Cardiac muscle cell (in vitro differentiated cells and primary cell): ENCODE measurements at regions not wholly inside any gene's neighbourhood (a gene's known extent, or its start where the extent isn't known, plus 50 kb on each side); places are given as distances from the start of the nearest gene placed in this dataset.

Experiments used
- DNase-seq, 2 donors: peaks; one replicate each; pipeline versions ENCODE4 v3.0.0 to v3.0.0-alpha.2; 2010 to 2017; ENCODE audit warnings: low read depth in 1 of 2, low spot score in 1 of 2
- H3K27ac ChIP-seq: fragments of 200-600 bp; sonication (generic); 2 replicates; pipeline ENCODE4 v1.5.1; 2016
- H3K27me3 ChIP-seq: fragments of 200-600 bp; sonication (generic); 2 replicates; pipeline ENCODE4 v1.6.0; 2016; ENCODE audit warnings: control low read depth
- H3K36me3 ChIP-seq: fragments of 200-600 bp; sonication (generic); 2 replicates; pipeline ENCODE4 v1.5.1; 2016; ENCODE audit warnings: control low read depth
- H3K4me1 ChIP-seq: fragments of 200-600 bp; sonication (generic); 2 replicates; pipeline ENCODE4 v1.8.1; 2017; ENCODE audit warnings: low read depth, mild to moderate bottlenecking, mixed run types
- H3K4me3 ChIP-seq: fragments of 200-600 bp; sonication (generic); 2 replicates; pipeline ENCODE4 v1.5.1; 2016; ENCODE audit warnings: mild to moderate bottlenecking
- H3K9me3 ChIP-seq: fragments of 200-600 bp; sonication (generic); 2 replicates; pipeline ENCODE4 v1.5.1; 2017; ENCODE audit warnings: low read depth, mild to moderate bottlenecking, control low read depth
- TF ChIP-seq, protein P1 (sequence below): IDR thresholded peaks from 2 replicates; pipeline ENCODE4 v1.5.1; 2012; ENCODE audit warnings: low read depth, mild to moderate bottlenecking, low read length

DNA sequence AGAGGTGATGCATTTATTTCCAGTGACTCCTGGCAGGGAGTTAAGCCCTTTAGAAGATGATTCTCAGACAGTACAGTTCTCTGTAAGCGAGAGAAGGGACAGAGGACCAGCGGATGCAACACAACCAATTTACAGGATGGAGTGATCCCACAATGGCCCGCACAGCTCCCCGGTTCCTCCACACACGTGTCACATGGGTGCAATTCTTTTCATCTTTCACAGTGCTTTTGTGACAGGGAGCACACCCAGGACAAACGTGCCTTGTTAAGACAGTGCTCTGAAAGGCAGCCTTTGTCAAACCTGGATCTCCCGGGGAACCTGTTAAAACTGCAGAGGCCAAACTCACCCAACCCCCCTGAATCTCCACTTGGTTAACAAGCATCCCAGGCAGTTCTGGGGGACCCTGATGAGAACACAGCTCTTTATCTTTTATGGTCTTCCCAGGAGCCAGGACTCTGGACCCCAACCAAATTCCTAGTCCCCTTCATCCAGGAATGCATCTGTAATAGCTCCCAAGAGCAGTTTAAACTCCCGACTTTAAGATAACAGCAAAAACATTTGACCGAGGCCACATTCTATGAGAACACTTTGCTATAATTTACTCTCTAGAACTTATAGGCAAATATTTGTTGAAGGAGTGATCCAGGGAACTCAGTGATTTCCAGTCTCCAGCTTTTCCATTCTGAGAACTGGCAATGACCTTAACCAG is 134.9 kb upstream of the CDH5 start:
- Histone ChIP-seq H3K4me3 (no peak overlapping the region), H3K9me3 (no peaks in the 10 kb centered on the region), H3K27ac (no peak overlapping the region), H3K4me1 (no peaks in the 10 kb centered on the region), H3K36me3 (no peaks in the 10 kb centered on the region), H3K27me3 (peaks cover 5% of the 10 kb centered on the region)
- TF ChIP-seq, protein P1, sequence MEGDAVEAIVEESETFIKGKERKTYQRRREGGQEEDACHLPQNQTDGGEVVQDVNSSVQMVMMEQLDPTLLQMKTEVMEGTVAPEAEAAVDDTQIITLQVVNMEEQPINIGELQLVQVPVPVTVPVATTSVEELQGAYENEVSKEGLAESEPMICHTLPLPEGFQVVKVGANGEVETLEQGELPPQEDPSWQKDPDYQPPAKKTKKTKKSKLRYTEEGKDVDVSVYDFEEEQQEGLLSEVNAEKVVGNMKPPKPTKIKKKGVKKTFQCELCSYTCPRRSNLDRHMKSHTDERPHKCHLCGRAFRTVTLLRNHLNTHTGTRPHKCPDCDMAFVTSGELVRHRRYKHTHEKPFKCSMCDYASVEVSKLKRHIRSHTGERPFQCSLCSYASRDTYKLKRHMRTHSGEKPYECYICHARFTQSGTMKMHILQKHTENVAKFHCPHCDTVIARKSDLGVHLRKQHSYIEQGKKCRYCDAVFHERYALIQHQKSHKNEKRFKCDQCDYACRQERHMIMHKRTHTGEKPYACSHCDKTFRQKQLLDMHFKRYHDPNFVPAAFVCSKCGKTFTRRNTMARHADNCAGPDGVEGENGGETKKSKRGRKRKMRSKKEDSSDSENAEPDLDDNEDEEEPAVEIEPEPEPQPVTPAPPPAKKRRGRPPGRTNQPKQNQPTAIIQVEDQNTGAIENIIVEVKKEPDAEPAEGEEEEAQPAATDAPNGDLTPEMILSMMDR, result no peak
- DNase-seq, result no peak

DNA sequence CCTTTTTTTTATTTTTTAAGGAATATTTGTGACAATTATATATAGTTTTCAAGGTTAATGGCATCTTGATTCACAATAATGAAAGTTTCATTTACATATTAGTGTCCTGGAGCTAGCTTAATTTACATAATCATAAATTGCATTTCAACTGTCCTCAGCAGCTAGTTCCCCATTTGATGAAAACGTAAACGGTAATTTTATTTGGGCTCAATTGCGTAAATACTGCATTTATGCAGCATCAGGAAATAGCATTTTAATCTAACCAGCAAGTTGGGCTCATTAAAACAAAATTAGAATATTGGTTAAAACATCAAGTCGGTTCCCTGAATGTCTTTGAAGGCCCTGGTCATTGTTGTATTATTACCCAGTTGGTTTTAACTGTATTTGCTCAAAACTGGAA is 136.8 kb upstream of the CDH5 start:
- Histone ChIP-seq H3K9me3 (no peaks in the 10 kb centered on the region), H3K27me3 (peaks cover 2% of the 10 kb centered on the region), H3K4me1 (no peaks in the 10 kb centered on the region), H3K27ac (no peak overlapping the region), H3K4me3 (no peak overlapping the region), H3K36me3 (no peaks in the 10 kb centered on the region)
- TF ChIP-seq, protein P1, result no peak
- DNase-seq, result no peak

DNA sequence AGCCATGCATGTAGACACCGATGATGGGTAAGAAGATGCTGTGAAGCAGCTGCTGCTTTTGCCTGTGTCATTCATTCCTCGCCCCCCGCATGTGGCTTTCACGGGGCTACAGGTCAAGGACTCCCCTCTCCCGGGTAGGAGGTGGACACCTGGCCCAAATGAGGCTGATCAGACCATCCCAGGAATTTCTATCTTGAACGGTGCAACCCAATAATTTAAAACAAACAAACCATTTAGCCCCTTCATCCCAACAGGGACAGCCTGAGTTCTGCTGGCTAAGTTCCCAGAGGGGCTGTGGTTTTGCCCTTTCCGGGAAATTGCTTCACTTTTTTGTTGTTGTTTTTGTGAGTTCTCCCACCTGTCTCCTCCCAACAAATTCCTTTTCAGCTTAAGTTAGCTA is 137.7 kb upstream of the CDH5 start:
- TF ChIP-seq, protein P1, result no peak
- DNase-seq, result peak in 1 of 2 donors; percentile 89
- Histone ChIP-seq H3K4me3 (no peak overlapping the region), H3K4me1 (no peaks in the 10 kb centered on the region), H3K27ac (no peak overlapping the region), H3K36me3 (no peaks in the 10 kb centered on the region), H3K27me3 (peaks cover 2% of the 10 kb centered on the region), H3K9me3 (no peaks in the 10 kb centered on the region)

DNA sequence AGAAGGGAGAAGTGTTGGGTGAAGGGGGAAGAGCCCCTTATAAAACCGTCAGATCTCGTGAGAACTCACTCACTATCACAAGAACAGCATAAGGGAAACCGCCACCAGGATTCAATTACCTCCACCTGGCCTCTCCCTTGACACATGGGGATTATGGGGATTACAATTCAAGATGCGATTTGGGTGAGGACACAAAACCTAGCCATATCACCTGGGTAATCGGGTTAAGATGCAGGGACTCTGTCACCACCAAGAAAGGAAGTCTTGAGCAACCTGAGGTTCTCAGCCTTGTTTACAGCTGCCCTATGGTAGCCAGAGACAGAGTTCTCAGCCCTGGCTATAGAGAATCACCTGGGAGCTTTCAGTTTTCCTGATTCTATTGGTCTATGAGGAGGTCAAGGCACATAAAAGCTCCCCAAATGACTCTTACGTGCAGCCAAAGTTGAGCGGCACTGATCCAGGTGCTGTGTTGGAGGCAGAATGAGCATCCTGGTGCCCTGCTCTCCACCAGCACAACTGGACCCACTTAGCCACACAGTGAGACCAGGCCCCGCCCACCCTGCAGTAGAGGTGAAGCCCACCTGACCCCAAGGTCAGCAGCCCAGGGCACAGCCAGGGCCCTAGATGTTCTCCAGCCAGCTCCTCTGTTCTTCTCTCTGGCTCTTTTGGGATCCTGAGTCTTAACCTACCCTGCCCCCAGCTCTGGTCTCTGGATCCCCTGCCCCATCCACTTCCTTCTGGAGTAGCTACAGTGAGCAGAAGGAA is 138.5 kb upstream of the CDH5 start:
- TF ChIP-seq, protein P1, result no peak

DNA sequence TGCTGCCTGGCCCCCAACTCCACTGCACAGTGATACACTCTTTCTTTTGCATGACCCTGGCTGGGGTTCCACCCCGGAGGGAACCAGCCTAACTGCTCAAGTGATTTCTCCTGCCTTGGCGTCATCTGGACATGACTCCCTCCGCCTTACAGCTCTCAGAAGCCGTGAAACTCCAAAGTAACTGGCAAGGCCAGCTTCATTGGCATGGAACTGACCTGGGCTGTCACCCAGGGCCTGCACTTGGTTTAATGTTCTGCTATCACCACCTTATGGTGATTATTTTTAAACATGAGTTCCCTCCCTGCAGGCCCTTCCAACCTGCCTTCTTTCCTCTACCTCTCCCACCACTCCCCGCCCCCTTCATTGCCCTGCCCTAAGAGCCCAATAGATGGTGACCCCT is 139.7 kb upstream of the CDH5 start:
- Histone ChIP-seq H3K36me3 (no peaks in the 10 kb centered on the region), H3K4me3 (no peak overlapping the region), H3K9me3 (no peaks in the 10 kb centered on the region), H3K27me3 (peaks cover under 1% of the 10 kb centered on the region), H3K27ac (no peak overlapping the region), H3K4me1 (no peaks in the 10 kb centered on the region)
- TF ChIP-seq, protein P1, result no peak
- DNase-seq, result no peak

More for the DNA sequence above, 138.5 kb upstream of the CDH5 start:
- no peak for DNase-seq
- Histone ChIP-seq H3K9me3 (no peaks in the 10 kb centered on the region), H3K4me1 (no peaks in the 10 kb centered on the region), H3K27me3 (peaks cover 2% of the 10 kb centered on the region), H3K36me3 (no peaks in the 10 kb centered on the region), H3K27ac (no peak overlapping the region), H3K4me3 (no peak overlapping the region)
